GM23338 (cell line): ENCODE measurements at regions not wholly inside any gene's neighbourhood (a gene's known extent, or its start where the extent isn't known, plus 50 kb on each side); places are given as distances from the start of the nearest gene placed in this dataset.

ENCODE experiments used
- ATAC-seq: fragments of 200-7000 bp; cut with Tn5 transposase; 3 replicates; pipeline ENCODE4 v1.9.1; 2020
- DNase-seq: peaks from one replicate; pipeline ENCODE4 v3.0.0-alpha.2; 2015; ENCODE audit warnings: low spot score
- H2AFZ ChIP-seq: fragments of 200-600 bp; sonication (generic); 2 replicates; pipeline ENCODE4 v1.8.0; 2016; ENCODE audit warnings: antibody characterized with exemption, mild to moderate bottlenecking, moderate library complexity
- H3F3A ChIP-seq: fragments of 200-600 bp; sonication (generic); replicated peaks from 2 replicates; pipeline ENCODE4 v1.8.0; 2017; ENCODE audit warnings: antibody characterized with exemption, mixed run types, low read depth
- H3K27ac ChIP-seq: fragments of 200-600 bp; sonication (generic); 2 replicates; pipeline ENCODE4 v1.6.1; 2016; ENCODE audit warnings: low read depth
- H3K27me3 ChIP-seq: fragments of 200-600 bp; sonication (generic); 2 replicates; pipeline ENCODE4 v1.8.0; 2016; ENCODE audit warnings: mild to moderate bottlenecking, mixed run types, moderate library complexity; ENCODE audit not compliant: insufficient read depth
- H3K36me3 ChIP-seq: fragments of 200-600 bp; sonication (generic); 2 replicates; pipeline ENCODE4 v1.8.0; 2016; ENCODE audit warnings: mild to moderate bottlenecking; ENCODE audit not compliant: insufficient read depth
- H3K4me1 ChIP-seq: fragments of 200-600 bp; sonication (generic); 2 replicates; pipeline ENCODE4 v1.8.0; 2016; ENCODE audit warnings: mild to moderate bottlenecking, moderate library complexity; ENCODE audit not compliant: insufficient read depth
- H3K4me2 ChIP-seq: fragments of 200-600 bp; sonication (generic); 2 replicates; pipeline ENCODE4 v1.7.1; 2017; ENCODE audit warnings: mixed run types
- H3K4me3 ChIP-seq: fragments of 200-600 bp; sonication (generic); 2 replicates; pipeline ENCODE4 v1.6.1; 2016; ENCODE audit warnings: mixed run types
- H3K79me2 ChIP-seq: fragments of 200-600 bp; sonication (generic); replicated peaks from 2 replicates; pipeline ENCODE4 v1.8.0; 2017; ENCODE audit warnings: mild to moderate bottlenecking; ENCODE audit not compliant: insufficient read depth
- H3K9me2 ChIP-seq: fragments of 200-600 bp; sonication (generic); 2 replicates; pipeline ENCODE4 v1.8.0; 2017; ENCODE audit not compliant: insufficient read depth
- H4K20me1 ChIP-seq: fragments of 200-600 bp; sonication (generic); replicated peaks from 2 replicates; pipeline ENCODE4 v1.8.0; 2017; ENCODE audit warnings: mild to moderate bottlenecking; ENCODE audit not compliant: insufficient read depth
- H3K27ac Mint-ChIP-seq: 2 replicates; pipeline ENCODE4 v1.8.0; 2020; ENCODE audit warnings: inconsistent platforms, mild to moderate bottlenecking, moderate library complexity, mixed read lengths
- H3K27me3 Mint-ChIP-seq: 3 replicates; pipeline ENCODE4 v1.8.0; 2022; ENCODE audit warnings: low read depth, mild to moderate bottlenecking, moderate library complexity, mixed read lengths, inconsistent platforms; ENCODE audit not compliant: insufficient read depth, poor library complexity
- H3K36me3 Mint-ChIP-seq: 3 replicates; pipeline ENCODE4 v1.8.0; 2021; ENCODE audit warnings: low read depth, mild to moderate bottlenecking, inconsistent platforms, moderate library complexity, mixed read lengths
- H3K4me1 Mint-ChIP-seq: 3 replicates; pipeline ENCODE4 v1.8.0; 2020; ENCODE audit warnings: mild to moderate bottlenecking, inconsistent platforms, mixed read lengths
- H3K4me3 Mint-ChIP-seq: 3 replicates; pipeline ENCODE4 v1.8.0; 2021; ENCODE audit warnings: moderate library complexity, mild to moderate bottlenecking, inconsistent platforms, mixed read lengths
- H3K9me3 Mint-ChIP-seq: 3 replicates; pipeline ENCODE4 v1.8.0; 2020; ENCODE audit warnings: moderate library complexity, mild to moderate bottlenecking, inconsistent platforms, mixed read lengths
- CREB1 ChIP-seq: fragments of 250-450 bp; sonication (Bioruptor Pico); IDR thresholded peaks from 2 replicates; pipeline ENCODE4 v1.5.0; 2020; ENCODE audit warnings: low read depth, mild to moderate bottlenecking, moderate library complexity
- CTCF ChIP-seq, 2 experiments: fragments of 200-600 bp in 1 of 2; sonication (generic) in 1 of 2; conservative IDR thresholded peaks; 2 replicates each; pipeline versions ENCODE4 v1.5.1 to v1.6.1; 2016 to 2017; ENCODE audit warnings: antibody characterized with exemption in 2 of 2, low read depth in 2 of 2, mild to moderate bottlenecking in 2 of 2, moderate library complexity in 1 of 2
- EZH2 ChIP-seq: fragments of 200-600 bp; sonication (generic); IDR thresholded peaks from one replicate; pipeline ENCODE4 v1.8.0; 2017; ENCODE audit warnings: antibody characterized with exemption, mild to moderate bottlenecking, low read depth; ENCODE audit not compliant: unreplicated experiment
- EZH2phosphoT487 ChIP-seq: fragments of 200-600 bp; sonication (generic); IDR thresholded peaks from one replicate; pipeline ENCODE4 v1.8.1; 2018; ENCODE audit warnings: antibody characterized with exemption; ENCODE audit not compliant: unreplicated experiment
- JUNB ChIP-seq: IDR thresholded peaks from one replicate; pipeline ENCODE4 v1.6.1; 2016; ENCODE audit warnings: antibody characterized with exemption; ENCODE audit not compliant: unreplicated experiment
- NANOG ChIP-seq: IDR thresholded peaks from 2 replicates; pipeline ENCODE4 v1.6.1; 2016; ENCODE audit warnings: antibody characterized with exemption, borderline replicate concordance
- POLR2AphosphoS5 ChIP-seq: IDR thresholded peaks from 2 replicates; pipeline ENCODE4 v1.6.1; 2016; ENCODE audit warnings: antibody characterized with exemption, low read depth
- REST ChIP-seq: IDR thresholded peaks from one replicate; pipeline ENCODE4 v1.6.1; 2018; ENCODE audit warnings: antibody characterized with exemption; ENCODE audit not compliant: unreplicated experiment
- STAT1 ChIP-seq: IDR thresholded peaks from one replicate; pipeline ENCODE4 v1.6.1; 2016; ENCODE audit warnings: antibody characterized with exemption; ENCODE audit not compliant: unreplicated experiment
- ZNF114 ChIP-seq: fragments of 250-450 bp; sonication (Bioruptor Pico); IDR thresholded peaks from 2 replicates; pipeline ENCODE4 v1.5.0; 2020; ENCODE audit warnings: mild to moderate bottlenecking, moderate library complexity
- ZNF331 ChIP-seq: fragments of 250-450 bp; sonication (Bioruptor Pico); IDR thresholded peaks from 2 replicates; pipeline ENCODE4 v1.5.0; 2020; ENCODE audit warnings: low read depth, mild to moderate bottlenecking, moderate library complexity
- ZNF462 ChIP-seq: fragments of 250-450 bp; sonication (Bioruptor Pico); IDR thresholded peaks from 2 replicates; pipeline ENCODE4 v1.5.0; 2020; ENCODE audit warnings: mild to moderate bottlenecking, moderate library complexity

DNA sequence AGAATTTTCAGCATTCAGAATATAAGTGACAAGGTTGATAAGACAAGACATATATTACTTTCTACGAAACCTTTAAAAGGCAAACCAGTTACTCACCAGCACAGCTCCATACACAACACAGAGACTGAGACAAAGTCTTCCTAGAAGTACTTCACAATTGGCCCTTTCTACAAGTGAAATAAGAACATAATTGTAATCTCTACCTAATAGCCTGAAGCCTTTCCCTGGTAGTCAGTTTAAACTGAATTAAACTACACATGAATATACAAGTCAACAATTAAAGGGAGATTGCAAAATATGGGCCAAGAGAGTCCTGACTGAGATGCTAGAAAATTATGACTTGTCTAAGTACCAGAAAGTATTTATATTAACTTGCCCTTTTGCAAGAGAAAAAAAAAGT, 95.9 kb downstream of the PUS7L start:
- H3K79me2 ChIP-seq, result no peaks in the 10 kb centered on the region
- H4K20me1 ChIP-seq, result no peaks in the 10 kb centered on the region
- no peaks in the 10 kb centered on the region for H3K36me3 ChIP-seq
- H3K27ac ChIP-seq, result no peak overlapping the region
- no peaks in the 10 kb centered on the region for H3K27me3 Mint-ChIP-seq
- no peak for ATAC-seq
- H3K36me3 Mint-ChIP-seq, result no peaks in the 10 kb centered on the region
- no peak overlapping the region for H3K27ac Mint-ChIP-seq
- no peaks in the 10 kb centered on the region for H3K9me3 Mint-ChIP-seq
- no peak overlapping the region for H3K4me3 ChIP-seq
- no peak for TF ChIP-seq CTCF (conservative IDR thresholded peaks at IDR 0.05; ENCODE audit: low read depth in 2 of 2)
- no peak for TF ChIP-seq STAT1
- TF ChIP-seq ZNF114 (CRISPR knock-in tag), result no peak
- no peak for TF ChIP-seq JUNB
- TF ChIP-seq REST, result no peak
- TF ChIP-seq ZNF462, result no peak
- no peak for TF ChIP-seq ZNF331
- no peak for TF ChIP-seq POLR2AphosphoS5
- TF ChIP-seq CREB1 (CRISPR knock-in tag), result no peak
- no peak for TF ChIP-seq NANOG
- TF ChIP-seq EZH2phosphoT487, result no peak
- no peak for TF ChIP-seq EZH2
- no peak overlapping the region for H3K4me2 ChIP-seq
- no peaks in the 10 kb centered on the region for H3F3A ChIP-seq
- H3K4me3 Mint-ChIP-seq, result no peak overlapping the region
- H2AFZ ChIP-seq, result no peak overlapping the region
- no peaks in the 10 kb centered on the region for H3K9me2 ChIP-seq
- no peaks in the 10 kb centered on the region for H3K27me3 ChIP-seq
- H3K4me1 ChIP-seq, result no peaks in the 10 kb centered on the region
- peaks cover 6% of the 10 kb centered on the region; the same call in 2 of the 3 replicates for H3K4me1 Mint-ChIP-seq
- no peak for DNase-seq
